Activated naive CD8-positive, alpha-beta T cell (primary cell): ENCODE measurements at regions not wholly inside any gene's neighbourhood (a gene's known extent, or its start where the extent isn't known, plus 50 kb on each side); places are given as distances from the start of the nearest gene placed in this dataset.

Experiments
- H3K27ac Mint-ChIP-seq: one replicate; pipeline ENCODE4 v1.8.0; 2021; ENCODE audit warnings: mixed read lengths
- H3K27me3 Mint-ChIP-seq: one replicate; pipeline ENCODE4 v1.8.0; 2021; ENCODE audit warnings: mixed read lengths
- H3K36me3 Mint-ChIP-seq: one replicate; pipeline ENCODE4 v1.8.0; 2021; ENCODE audit warnings: mixed read lengths
- H3K4me1 Mint-ChIP-seq: one replicate; pipeline ENCODE4 v1.8.0; 2021; ENCODE audit warnings: low read depth, mixed read lengths
- H3K4me3 Mint-ChIP-seq: one replicate; pipeline ENCODE4 v1.8.0; 2021; ENCODE audit warnings: mild to moderate bottlenecking, mixed read lengths
- H3K9me3 Mint-ChIP-seq: one replicate; pipeline ENCODE4 v1.8.0; 2021; ENCODE audit warnings: low read depth, mixed read lengths

- Mint-ChIP-seq H3K27ac (no peak overlapping the region), H3K36me3 (peaks cover 21% of the 10 kb centered on the region), H3K27me3 (peaks cover 3% of the 10 kb centered on the region)
Observed at GRCh38 chr7:96638669-96639068, 71.0 kb downstream of the SEM1 start.

GRCh38 chr7:96637522-96637921, 72.1 kb downstream of the SEM1 start:
- H3K4me3 Mint-ChIP-seq: no peak overlapping the region
- peaks cover 18% of the 10 kb centered on the region for H3K36me3 Mint-ChIP-seq
- no peak overlapping the region for H3K27ac Mint-ChIP-seq

More at GRCh38 chr7:96638669-96639068, 71.0 kb downstream of the SEM1 start:
- H3K9me3 Mint-ChIP-seq: no peaks in the 10 kb centered on the region
- H3K4me1 Mint-ChIP-seq: no peaks in the 10 kb centered on the region
- no peak overlapping the region for H3K4me3 Mint-ChIP-seq

GRCh38 chr7:96636979-96637378, 72.7 kb downstream of the SEM1 start:
- Mint-ChIP-seq H3K9me3 (no peaks in the 10 kb centered on the region), H3K27me3 (no peaks in the 10 kb centered on the region), H3K4me1 (no peaks in the 10 kb centered on the region), H3K27ac (no peak overlapping the region), H3K36me3 (peaks cover 20% of the 10 kb centered on the region), H3K4me3 (no peak overlapping the region)

More at GRCh38 chr7:96637522-96637921, 72.1 kb downstream of the SEM1 start:
- Mint-ChIP-seq H3K9me3 (no peaks in the 10 kb centered on the region), H3K27me3 (no peaks in the 10 kb centered on the region), H3K4me1 (no peaks in the 10 kb centered on the region)

- no peak overlapping the region for H3K27ac Mint-ChIP-seq
- no peaks in the 10 kb centered on the region for H3K4me1 Mint-ChIP-seq
- H3K9me3 Mint-ChIP-seq: no peaks in the 10 kb centered on the region
- peaks cover 20% of the 10 kb centered on the region for H3K36me3 Mint-ChIP-seq
- H3K4me3 Mint-ChIP-seq: no peak overlapping the region
- H3K27me3 Mint-ChIP-seq: no peaks in the 10 kb centered on the region
Observed at GRCh38 chr7:96636342-96636860, 73.2 kb downstream of the SEM1 start.

GRCh38 chr7:96629884-96630283, 79.8 kb downstream of the SEM1 start:
- Mint-ChIP-seq H3K4me3 (no peak overlapping the region), H3K27me3 (no peaks in the 10 kb centered on the region), H3K9me3 (peaks cover 14% of the 10 kb centered on the region), H3K27ac (no peak overlapping the region), H3K4me1 (no peaks in the 10 kb centered on the region), H3K36me3 (peaks cover 5% of the 10 kb centered on the region)

GRCh38 chr7:96624954-96625353, 84.7 kb downstream of the SEM1 start:
- H3K36me3 Mint-ChIP-seq: peaks cover 9% of the 10 kb centered on the region
- no peaks in the 10 kb centered on the region for H3K27me3 Mint-ChIP-seq
- no peaks in the 10 kb centered on the region for H3K4me1 Mint-ChIP-seq
- H3K27ac Mint-ChIP-seq: no peak overlapping the region
- no peak overlapping the region for H3K4me3 Mint-ChIP-seq
- H3K9me3 Mint-ChIP-seq: peaks cover 22% of the 10 kb centered on the region

- Mint-ChIP-seq H3K27me3 (no peaks in the 10 kb centered on the region), H3K9me3 (peaks cover 15% of the 10 kb centered on the region), H3K36me3 (peaks cover 9% of the 10 kb centered on the region), H3K4me3 (no peak overlapping the region), H3K4me1 (no peaks in the 10 kb centered on the region), H3K27ac (no peak overlapping the region)
Observed at GRCh38 chr7:96621932-96622331, 87.7 kb downstream of the SEM1 start.

- Mint-ChIP-seq H3K27ac (no peak overlapping the region), H3K4me3 (no peak overlapping the region), H3K9me3 (peaks cover 30% of the 10 kb centered on the region), H3K36me3 (no peaks in the 10 kb centered on the region), H3K27me3 (peaks cover 5% of the 10 kb centered on the region), H3K4me1 (no peaks in the 10 kb centered on the region)
Observed at GRCh38 chr7:96614154-96614867, 95.3 kb downstream of the SEM1 start.

GRCh38 chr7:96612034-96612433, 97.6 kb downstream of the SEM1 start:
- H3K4me3 Mint-ChIP-seq: no peak overlapping the region
- peaks cover 5% of the 10 kb centered on the region for H3K27me3 Mint-ChIP-seq
- no peak overlapping the region for H3K27ac Mint-ChIP-seq
- no peaks in the 10 kb centered on the region for H3K36me3 Mint-ChIP-seq
- H3K9me3 Mint-ChIP-seq: peaks cover 24% of the 10 kb centered on the region
- H3K4me1 Mint-ChIP-seq: no peaks in the 10 kb centered on the region

- H3K36me3 Mint-ChIP-seq: no peaks in the 10 kb centered on the region
- H3K27me3 Mint-ChIP-seq: peaks cover 9% of the 10 kb centered on the region
- no peaks in the 10 kb centered on the region for H3K9me3 Mint-ChIP-seq
- H3K4me3 Mint-ChIP-seq: no peak overlapping the region
- no peak overlapping the region for H3K27ac Mint-ChIP-seq
- H3K4me1 Mint-ChIP-seq: no peaks in the 10 kb centered on the region
Observed at GRCh38 chr7:96605045-96605716, 104.5 kb downstream of the SEM1 start.

GRCh38 chr7:96599288-96599936, 110.2 kb downstream of the SEM1 start:
- peaks cover 10% of the 10 kb centered on the region for H3K27me3 Mint-ChIP-seq

GRCh38 chr7:96598421-96598820, 111.2 kb downstream of the SEM1 start:
- Mint-ChIP-seq H3K9me3 (no peaks in the 10 kb centered on the region), H3K4me1 (no peaks in the 10 kb centered on the region), H3K27me3 (peaks cover 10% of the 10 kb centered on the region), H3K27ac (no peak overlapping the region), H3K4me3 (no peak overlapping the region), H3K36me3 (no peaks in the 10 kb centered on the region)

More at GRCh38 chr7:96599288-96599936, 110.2 kb downstream of the SEM1 start:
- H3K9me3 Mint-ChIP-seq: no peaks in the 10 kb centered on the region
- no peaks in the 10 kb centered on the region for H3K4me1 Mint-ChIP-seq
- no peaks in the 10 kb centered on the region for H3K36me3 Mint-ChIP-seq
- H3K27ac Mint-ChIP-seq: no peak overlapping the region
- no peak overlapping the region for H3K4me3 Mint-ChIP-seq

GRCh38 chr7:96596120-96596826, 113.4 kb downstream of the SEM1 start:
- Mint-ChIP-seq H3K9me3 (no peaks in the 10 kb centered on the region), H3K36me3 (no peaks in the 10 kb centered on the region), H3K27me3 (peaks cover 10% of the 10 kb centered on the region), H3K4me1 (no peaks in the 10 kb centered on the region), H3K4me3 (no peak overlapping the region), H3K27ac (no peak overlapping the region)

GRCh38 chr7:96591900-96592676, 117.6 kb downstream of the SEM1 start:
- no peaks in the 10 kb centered on the region for H3K36me3 Mint-ChIP-seq
- no peak overlapping the region for H3K27ac Mint-ChIP-seq
- H3K4me1 Mint-ChIP-seq: no peaks in the 10 kb centered on the region
- no peaks in the 10 kb centered on the region for H3K9me3 Mint-ChIP-seq
- no peak overlapping the region for H3K4me3 Mint-ChIP-seq
- H3K27me3 Mint-ChIP-seq: peaks cover 7% of the 10 kb centered on the region
